Mesodermal cell (in vitro differentiated cells): ENCODE measurements at regions not wholly inside any gene's neighbourhood (a gene's known extent, or its start where the extent isn't known, plus 50 kb on each side); places are given as distances from the start of the nearest gene placed in this dataset.

Experiments used
- H3K27ac ChIP-seq: 2 replicates; pipeline ENCODE4 v1.7.0; 2013; ENCODE audit warnings: mild to moderate bottlenecking, low read depth, low read length, moderate library complexity; ENCODE audit not compliant: severe bottlenecking
- H3K36me3 ChIP-seq: 2 replicates; pipeline ENCODE4 v1.7.1; 2013; ENCODE audit warnings: mild to moderate bottlenecking, low read length, moderate library complexity; ENCODE audit not compliant: control insufficient read depth, insufficient read depth
- H3K4me1 ChIP-seq: one replicate; pipeline ENCODE4 v1.7.1; 2013; ENCODE audit warnings: mild to moderate bottlenecking, low read length; ENCODE audit not compliant: insufficient read depth, control insufficient read depth, poor library complexity, severe bottlenecking
- H3K4me3 ChIP-seq: 2 replicates; pipeline ENCODE4 v1.7.0; 2013; ENCODE audit warnings: low read length, control low read depth, mild to moderate bottlenecking; ENCODE audit not compliant: insufficient read depth, poor library complexity, severe bottlenecking; ENCODE audit errors: extremely low read depth
- H3K9me3 ChIP-seq: 2 replicates; pipeline ENCODE4 v1.7.1; 2013; ENCODE audit warnings: mild to moderate bottlenecking, low read length, moderate library complexity; ENCODE audit not compliant: control insufficient read depth
- WGBS, 2 experiments: methylation state at CpG; one replicate each; pipeline ENCODE4 v1.1.5; 2013; ENCODE audit warnings: missing lambda C conversion rate in 2 of 2; ENCODE audit not compliant: insufficient coverage in 2 of 2; 5-methylcytosine and 5-hydroxymethylcytosine counted together

DNA sequence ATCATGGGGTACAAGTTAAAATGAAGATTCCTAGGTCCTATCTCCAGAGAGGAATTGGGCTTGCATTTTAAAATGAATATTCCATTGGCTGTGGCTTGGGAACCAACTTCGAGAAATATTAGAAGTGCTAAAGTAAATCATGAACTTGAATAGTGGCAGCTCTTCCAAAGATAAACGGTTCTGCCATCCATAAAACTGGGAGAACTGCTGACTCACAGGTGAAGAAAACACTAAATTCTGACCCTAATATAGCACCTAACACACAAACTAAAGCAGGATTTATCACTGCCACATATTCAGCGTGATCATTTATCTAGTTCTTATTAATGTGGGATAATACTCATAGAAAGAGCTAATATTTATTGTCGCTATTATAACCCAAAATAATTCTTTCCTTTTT lies 508.1 kb upstream of the ID4 start:
- H3K4me1 ChIP-seq = peaks cover 23% of the 10 kb centered on the region
- 90 to 92% methylated on average over 2 of the region's 4 CpGs for WGBS, 2 experiments
- H3K4me3 ChIP-seq = no peak overlapping the region
- no peak overlapping the region for H3K27ac ChIP-seq
- no peaks in the 10 kb centered on the region for H3K36me3 ChIP-seq
- no peaks in the 10 kb centered on the region for H3K9me3 ChIP-seq

DNA sequence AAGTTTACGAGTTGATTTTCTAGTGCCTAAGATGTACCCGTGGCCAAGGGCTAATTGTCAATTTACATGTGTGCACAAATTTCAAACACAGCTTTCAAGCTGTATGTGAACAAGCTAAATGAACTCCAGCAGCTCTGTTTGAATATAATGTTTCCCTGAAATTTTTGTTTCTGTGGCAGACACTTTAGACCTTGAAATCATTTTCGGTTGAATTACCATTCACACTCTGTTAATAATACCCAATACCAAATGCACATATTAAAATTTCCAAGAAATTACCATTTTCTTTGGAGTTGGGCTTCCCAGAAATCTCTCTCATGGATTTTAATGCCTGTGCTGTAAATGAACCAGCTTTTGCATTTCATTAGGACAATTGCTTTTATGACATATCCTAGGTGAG lies 506.1 kb upstream of the ID4 start:
- H3K27ac ChIP-seq = no peak overlapping the region
- H3K4me1 ChIP-seq = peaks cover 16% of the 10 kb centered on the region
- no peaks in the 10 kb centered on the region for H3K36me3 ChIP-seq
- WGBS, 2 experiments = 87 to 90% methylated on average over 2 to 3 of the region's 3 CpGs
- H3K4me3 ChIP-seq = no peak overlapping the region
- H3K9me3 ChIP-seq = no peaks in the 10 kb centered on the region

DNA sequence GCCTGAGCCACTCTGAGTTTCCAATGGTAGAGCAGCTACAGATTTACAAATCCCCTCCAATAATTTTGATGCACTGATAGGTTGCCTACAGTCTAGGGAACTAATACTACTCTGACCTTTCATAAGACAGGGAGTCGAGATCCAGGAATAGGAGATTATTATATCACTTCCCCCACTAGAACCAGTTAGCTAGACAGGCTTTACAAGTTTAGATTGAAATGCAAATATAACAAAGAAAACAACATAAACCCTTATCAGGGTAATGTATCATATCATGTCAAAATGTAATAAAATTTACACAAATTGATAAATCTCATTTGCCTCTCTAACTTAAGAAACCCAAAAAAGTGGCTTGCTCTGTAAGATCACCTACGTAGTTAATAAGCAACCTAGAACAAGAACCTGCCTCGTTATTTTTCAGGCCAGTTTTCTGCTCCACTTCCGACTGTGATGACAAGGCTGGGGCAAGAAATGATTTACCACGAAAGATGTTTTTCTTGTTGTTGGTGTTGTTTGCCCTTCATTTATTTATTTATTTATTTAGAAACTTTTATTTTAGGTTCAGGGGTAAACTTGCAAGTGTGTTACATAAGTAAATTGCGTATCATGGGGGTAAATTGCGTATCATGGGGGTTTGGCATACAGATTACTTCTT lies 504.2 kb upstream of the ID4 start:
- no peak overlapping the region for H3K4me3 ChIP-seq
- no peaks in the 10 kb centered on the region for H3K36me3 ChIP-seq
- no peaks in the 10 kb centered on the region for H3K9me3 ChIP-seq
- H3K27ac ChIP-seq = no peak overlapping the region
- peaks cover 8% of the 10 kb centered on the region for H3K4me1 ChIP-seq
- WGBS, 2 experiments = 94 to 100% methylated on average over 2 to 3 of the region's 7 CpGs

DNA sequence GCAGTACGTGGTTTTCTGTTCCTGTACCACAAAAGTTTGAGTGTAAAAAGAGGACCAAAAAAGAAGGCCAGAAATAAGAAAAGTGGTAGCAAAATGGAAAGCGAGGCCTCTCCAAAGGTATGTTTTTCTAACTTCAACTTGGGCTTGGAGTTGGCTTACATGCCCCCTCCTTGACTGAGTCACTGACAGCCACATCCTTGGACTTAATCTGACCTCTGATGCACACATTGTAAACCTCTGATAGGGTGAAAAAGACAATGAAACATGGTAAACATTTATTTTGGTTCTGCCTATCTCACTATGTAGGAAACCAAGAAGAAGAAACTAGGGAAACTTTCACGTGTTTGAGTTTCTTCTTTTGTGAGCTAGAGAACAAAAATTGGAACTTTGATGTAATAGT lies 503.2 kb upstream of the ID4 start:
- WGBS, 2 experiments = 83 to 100% methylated on average over 2 to 3 of the region's 3 CpGs
- Histone ChIP-seq H3K9me3 (no peaks in the 10 kb centered on the region), H3K4me1 (peaks cover under 1% of the 10 kb centered on the region), H3K27ac (no peak overlapping the region), H3K4me3 (no peak overlapping the region), H3K36me3 (no peaks in the 10 kb centered on the region)

DNA sequence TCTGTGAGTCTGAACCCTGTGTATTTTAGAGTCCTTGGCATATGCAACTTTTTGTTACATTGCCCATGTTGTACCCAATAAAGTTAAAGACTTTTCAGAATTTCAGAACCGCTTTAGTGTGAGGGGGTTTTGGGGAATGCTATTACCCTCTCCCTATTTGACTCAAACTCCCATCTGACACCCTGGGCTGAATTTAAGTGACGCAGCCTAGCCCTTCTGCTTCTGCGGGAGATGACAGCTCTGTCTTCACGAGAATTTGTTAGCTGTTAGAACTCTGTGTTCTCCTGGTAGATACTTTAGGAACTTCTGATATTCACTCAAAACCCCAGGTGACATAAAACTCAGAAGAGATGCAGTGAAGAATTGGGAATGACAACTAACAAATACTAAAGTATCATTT lies 500.6 kb upstream of the ID4 start:
- Histone ChIP-seq H3K9me3 (no peaks in the 10 kb centered on the region), H3K27ac (no peak overlapping the region)
- no CpG with 5 or more reads among the region's 4 CpGs for WGBS, 2 experiments

DNA sequence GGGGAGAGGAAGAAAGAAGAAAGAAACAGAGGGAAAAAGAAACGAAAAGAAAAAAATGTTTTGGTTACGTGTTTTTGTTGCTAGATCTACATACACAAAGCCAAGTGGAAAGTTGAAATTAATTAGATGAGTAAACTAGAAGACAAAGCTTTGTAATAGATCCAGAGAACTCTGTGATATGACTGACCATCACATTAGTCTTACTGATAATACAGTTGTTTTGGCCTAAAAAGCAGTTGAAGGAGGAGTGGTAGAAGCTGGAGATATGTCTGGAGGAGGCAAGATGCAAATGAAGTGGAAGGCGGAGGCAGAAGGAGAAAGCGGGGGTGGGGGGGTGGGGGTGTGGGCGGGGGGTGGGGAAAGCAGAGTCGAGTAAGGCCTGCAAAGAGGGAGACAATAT lies 500.1 kb upstream of the ID4 start:
- 64 to 100% methylated on average over 1 to 2 of the region's 6 CpGs for WGBS, 2 experiments

More for the DNA sequence above, 500.6 kb upstream of the ID4 start:
- Histone ChIP-seq H3K4me1 (no peaks in the 10 kb centered on the region), H3K4me3 (no peak overlapping the region), H3K36me3 (no peaks in the 10 kb centered on the region)

DNA sequence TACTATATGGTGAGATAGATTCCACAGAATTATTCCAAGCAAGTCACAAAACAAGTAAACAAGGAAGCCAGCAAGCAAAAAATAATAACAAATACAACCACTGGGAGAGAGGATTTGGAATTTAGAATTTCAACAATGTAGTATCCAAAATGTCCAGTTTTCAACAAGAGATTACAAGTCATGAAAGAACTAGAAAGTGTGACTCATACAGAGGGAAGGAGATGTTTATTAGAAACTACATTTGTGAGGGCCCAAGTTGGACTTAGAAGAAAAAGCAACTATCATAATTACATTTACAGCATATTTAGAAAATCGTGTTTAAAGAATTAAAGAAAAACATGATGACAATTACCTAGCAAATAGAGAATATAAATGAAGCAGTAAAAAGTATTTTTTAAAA lies 494.6 kb upstream of the ID4 start:
- no peaks in the 10 kb centered on the region for H3K36me3 ChIP-seq
- H3K4me3 ChIP-seq = no peak overlapping the region
- H3K27ac ChIP-seq = no peak overlapping the region
- WGBS, 2 experiments = no CpG with 5 or more reads among the region's 1 CpG
- peaks cover 3% of the 10 kb centered on the region for H3K9me3 ChIP-seq
- no peaks in the 10 kb centered on the region for H3K4me1 ChIP-seq

More for the DNA sequence above, 500.1 kb upstream of the ID4 start:
- Histone ChIP-seq H3K9me3 (no peaks in the 10 kb centered on the region), H3K36me3 (no peaks in the 10 kb centered on the region), H3K4me1 (no peaks in the 10 kb centered on the region), H3K4me3 (no peak overlapping the region), H3K27ac (no peak overlapping the region)

DNA sequence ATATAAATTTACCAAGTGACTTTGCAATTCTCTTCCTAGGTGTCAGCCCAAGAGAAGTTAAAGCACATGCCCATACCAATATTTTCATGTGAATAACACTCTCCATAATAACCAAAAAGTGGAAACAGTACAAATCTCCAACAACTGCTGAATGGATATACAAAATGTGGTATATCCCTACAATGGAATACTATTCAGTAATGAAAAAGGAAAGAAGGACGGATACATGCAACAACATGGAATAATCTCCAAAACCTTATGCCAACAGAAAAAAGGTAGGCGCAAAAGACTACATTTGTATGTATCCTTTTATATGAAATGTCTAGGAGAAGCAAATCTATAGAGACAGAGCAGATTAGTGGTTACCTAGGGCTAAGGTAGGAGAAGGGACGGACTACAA lies 487.7 kb upstream of the ID4 start:
- Histone ChIP-seq H3K4me1 (no peaks in the 10 kb centered on the region), H3K9me3 (no peaks in the 10 kb centered on the region), H3K36me3 (no peaks in the 10 kb centered on the region), H3K4me3 (no peak overlapping the region), H3K27ac (no peak overlapping the region)
- WGBS, 2 experiments = 83 to 100% methylated on average over 1 of the region's 3 CpGs

DNA sequence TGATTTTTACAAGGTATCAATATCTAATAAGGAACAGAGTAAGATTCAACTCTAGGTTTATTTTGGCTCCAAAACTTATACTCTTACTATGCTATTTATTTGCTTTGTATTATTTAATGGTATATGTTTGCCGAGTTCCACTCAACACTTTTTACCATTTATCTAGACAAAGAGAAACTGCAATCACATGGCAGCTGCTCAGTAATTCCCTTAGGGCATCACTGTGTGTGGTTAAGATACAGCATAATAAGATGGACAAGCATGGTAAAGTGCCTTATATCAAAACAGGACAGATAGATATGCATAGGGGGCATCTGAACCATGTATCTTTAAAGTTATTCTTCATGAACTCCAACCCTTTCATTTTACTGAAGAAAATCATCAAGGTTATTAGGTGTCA lies 483.0 kb upstream of the ID4 start:
- no CpG with 5 or more reads among the region's 1 CpG for WGBS, 2 experiments
- Histone ChIP-seq H3K9me3 (no peaks in the 10 kb centered on the region), H3K4me1 (no peaks in the 10 kb centered on the region), H3K36me3 (no peaks in the 10 kb centered on the region), H3K4me3 (no peak overlapping the region), H3K27ac (no peak overlapping the region)

DNA sequence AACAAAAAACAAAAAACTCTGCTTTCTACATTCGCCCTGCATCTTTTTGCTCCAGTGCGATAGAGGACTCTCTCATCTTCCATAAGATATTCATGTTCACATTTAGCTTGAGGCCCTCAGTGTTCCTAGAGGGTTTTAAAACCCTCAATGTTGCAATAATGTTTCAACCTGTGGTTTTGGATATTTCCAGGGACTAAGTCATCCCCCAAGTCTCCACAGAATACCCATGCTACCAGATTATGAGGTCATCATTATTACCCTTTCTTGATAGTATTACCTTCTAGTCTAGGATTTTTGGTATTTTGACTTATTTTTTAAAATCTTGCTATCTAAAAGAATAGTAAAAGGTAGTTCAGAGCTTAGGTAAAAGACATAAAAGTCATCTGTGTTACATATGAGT lies 480.5 kb upstream of the ID4 start:
- Histone ChIP-seq H3K27ac (no peak overlapping the region), H3K9me3 (no peaks in the 10 kb centered on the region), H3K4me3 (no peak overlapping the region), H3K36me3 (no peaks in the 10 kb centered on the region), H3K4me1 (no peaks in the 10 kb centered on the region)
- WGBS, 2 experiments = 100% methylated on average over 1 of the region's 2 CpGs; no CpG with 5 or more reads in 1 of the 2 experiments

DNA sequence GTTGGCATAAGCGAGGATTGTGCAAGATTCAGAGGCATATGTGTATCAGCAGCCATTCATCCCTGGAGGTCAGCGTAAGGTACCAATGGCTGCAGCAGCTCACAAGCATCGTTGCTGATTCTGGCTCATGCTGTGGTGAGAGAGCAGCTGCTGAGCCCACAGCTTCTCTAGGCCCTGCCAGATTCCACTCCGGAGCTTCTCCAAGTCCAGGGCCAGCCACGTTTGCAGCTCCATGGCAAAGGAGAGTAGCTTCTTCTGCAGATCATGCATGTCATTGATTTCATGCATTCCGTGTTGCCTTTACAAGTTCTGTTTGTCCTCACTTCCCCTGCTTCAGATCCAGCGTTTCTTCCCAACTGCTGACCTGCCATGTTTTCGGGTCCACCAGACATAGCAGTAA lies 474.8 kb upstream of the ID4 start:
- H3K4me3 ChIP-seq = no peak overlapping the region
- 79 to 88% methylated on average over 7 to 8 of the region's 8 CpGs for WGBS, 2 experiments
- H3K36me3 ChIP-seq = no peaks in the 10 kb centered on the region
- no peaks in the 10 kb centered on the region for H3K9me3 ChIP-seq
- H3K27ac ChIP-seq = no peak overlapping the region
- no peaks in the 10 kb centered on the region for H3K4me1 ChIP-seq
